ENCODE measurements at regions not wholly inside any gene's neighbourhood (a gene's known extent, or its start where the extent isn't known, plus 50 kb on each side); places are given as distances from the start of the nearest gene placed in this dataset.

- H3K4me3 ChIP-seq (ENCODE audit: low read depth, low read length), result no peak overlapping the region
- TF ChIP-seq CTCF (IDR thresholded peaks at IDR 0.05; ENCODE audit: low read depth, low read length), result no peak
- DNase-seq (ENCODE audit: low read depth, low spot score), result no peak
- in situ Hi-C loops (cut with HindIII; ENCODE audit: low sequenced_read_pairs), result no loop called here
Measured at GRCh38 chr9:10785255-10785654, 172.5 kb upstream of the PTPRD start.

- H3K4me3 ChIP-seq (ENCODE audit: low read depth, low read length), result no peak overlapping the region
- TF ChIP-seq CTCF (IDR thresholded peaks at IDR 0.05; ENCODE audit: low read depth, low read length), result no peak
- in situ Hi-C loops (cut with HindIII; ENCODE audit: low sequenced_read_pairs), result no loop called here
- no peak for DNase-seq (ENCODE audit: low read depth, low spot score)
Measured at GRCh38 chr9:10793306-10793705, 180.5 kb upstream of the PTPRD start.

- in situ Hi-C loops (cut with HindIII; ENCODE audit: low sequenced_read_pairs), result no loop called here
- no peak overlapping the region for H3K4me3 ChIP-seq (ENCODE audit: low read depth, low read length)
- no peak for TF ChIP-seq CTCF (IDR thresholded peaks at IDR 0.05; ENCODE audit: low read depth, low read length)
- DNase-seq (ENCODE audit: low read depth, low spot score), result no peak
Measured at GRCh38 chr9:10804486-10804885, 191.7 kb upstream of the PTPRD start.

GRCh38 chr9:10806868-10807267 is 194.1 kb upstream of the PTPRD start:
- no peak for DNase-seq (ENCODE audit: low read depth, low spot score)
- H3K4me3 ChIP-seq (ENCODE audit: low read depth, low read length), result no peak overlapping the region
- TF ChIP-seq CTCF (IDR thresholded peaks at IDR 0.05; ENCODE audit: low read depth, low read length), result no peak
- in situ Hi-C loops (cut with HindIII; ENCODE audit: low sequenced_read_pairs), result no loop called here

- no peak for TF ChIP-seq CTCF (IDR thresholded peaks at IDR 0.05; ENCODE audit: low read depth, low read length)
- no peak overlapping the region for H3K4me3 ChIP-seq (ENCODE audit: low read depth, low read length)
- DNase-seq (ENCODE audit: low read depth, low spot score), result no peak
- in situ Hi-C loops (cut with HindIII; ENCODE audit: low sequenced_read_pairs), result no loop called here
Measured at GRCh38 chr9:10818206-10818605, 205.4 kb upstream of the PTPRD start.

GRCh38 chr9:10835791-10836463 is 223.1 kb upstream of the PTPRD start:
- TF ChIP-seq CTCF (IDR thresholded peaks at IDR 0.05; ENCODE audit: low read depth, low read length), result no peak
- no peak overlapping the region for H3K4me3 ChIP-seq (ENCODE audit: low read depth, low read length)
- no peak for DNase-seq (ENCODE audit: low read depth, low spot score)
- in situ Hi-C loops (cut with HindIII; ENCODE audit: low sequenced_read_pairs), result no loop called here

Data from astrocyte of the spinal cord (primary cell).